ENCODE measurements at regions not wholly inside any gene's neighbourhood (a gene's known extent, or its start where the extent isn't known, plus 50 kb on each side); places are given as distances from the start of the nearest gene placed in this dataset.

- no peak for TF ChIP-seq CTCF (IDR thresholded peaks at IDR 0.05; ENCODE audit: extremely low read depth, insufficient read depth, missing control alignments)
- in situ Hi-C loops (cut with MboI; ENCODE audit: low pct_unique_long_range_greater_than_20kb, low sequenced_read_pairs, unreplicated experiment): no loop called here
- DNase-seq (ENCODE audit: low spot score): no peak
These were observed 150.0 kb downstream of the SHANK2 start for GRCh38 chr11:71102251-71102995.

- in situ Hi-C loops (cut with MboI; ENCODE audit: low pct_unique_long_range_greater_than_20kb, low sequenced_read_pairs, unreplicated experiment): no loop called here
- no peak for DNase-seq (ENCODE audit: low spot score)
- no peak for TF ChIP-seq CTCF (IDR thresholded peaks at IDR 0.05; ENCODE audit: extremely low read depth, insufficient read depth, missing control alignments)
These were observed 150.8 kb downstream of the SHANK2 start for GRCh38 chr11:71101606-71102005.

- DNase-seq (ENCODE audit: low spot score): no peak
- in situ Hi-C loops (cut with MboI; ENCODE audit: low pct_unique_long_range_greater_than_20kb, low sequenced_read_pairs, unreplicated experiment): no loop called here
- no peak for TF ChIP-seq CTCF (IDR thresholded peaks at IDR 0.05; ENCODE audit: extremely low read depth, insufficient read depth, missing control alignments)
These were observed 151.3 kb downstream of the SHANK2 start for GRCh38 chr11:71101046-71101445.

- in situ Hi-C loops (cut with MboI; ENCODE audit: low pct_unique_long_range_greater_than_20kb, low sequenced_read_pairs, unreplicated experiment): no loop called here
- no peak for DNase-seq (ENCODE audit: low spot score)
- no peak for TF ChIP-seq CTCF (IDR thresholded peaks at IDR 0.05; ENCODE audit: extremely low read depth, insufficient read depth, missing control alignments)
These were observed 153.6 kb downstream of the SHANK2 start for GRCh38 chr11:71098776-71099175.

- in situ Hi-C loops (cut with MboI; ENCODE audit: low pct_unique_long_range_greater_than_20kb, low sequenced_read_pairs, unreplicated experiment): no loop called here
These were observed 154.7 kb downstream of the SHANK2 start for GRCh38 chr11:71097506-71098240.

More at GRCh38 chr11:71097506-71098240, 154.7 kb downstream of the SHANK2 start:
- TF ChIP-seq CTCF (IDR thresholded peaks at IDR 0.05; ENCODE audit: extremely low read depth, insufficient read depth, missing control alignments): no peak
- no peak for DNase-seq (ENCODE audit: low spot score)
